Keratinocyte (primary cell): ENCODE measurements at regions not wholly inside any gene's neighbourhood (a gene's known extent, or its start where the extent isn't known, plus 50 kb on each side); places are given as distances from the start of the nearest gene placed in this dataset.
"Not testable (repeated sequence)": the region's sequence is repeated elsewhere in the genome, so short reads cannot be mapped to it uniquely, and the experiment has no call there.

Source experiments
- DNase-seq: peaks from one replicate; pipeline ENCODE4 v3.0.0-alpha.2; 2011; ENCODE audit warnings: low read depth, missing footprints, low spot score
- FAIRE-seq: peaks from 2 replicates; lab custom pipeline; 2011; peaks lifted over from hg19 to GRCh38; lab: Jason Lieb, UNC
- H2AFZ ChIP-seq: 2 replicates; pipeline ENCODE4 v1.6.0; 2012; ENCODE audit warnings: low read length, control low read depth, inconsistent platforms; ENCODE audit not compliant: control insufficient read depth
- H3K27ac ChIP-seq: 2 replicates; pipeline ENCODE4 v1.5.1; 2011; ENCODE audit warnings: low read length; ENCODE audit not compliant: control insufficient read depth, insufficient read depth
- H3K27me3 ChIP-seq: 3 replicates; pipeline ENCODE4 v1.6.0; 2011; ENCODE audit warnings: low read length; ENCODE audit not compliant: control insufficient read depth, insufficient read depth; ENCODE audit errors: extremely low read depth
- H3K36me3 ChIP-seq, 2 experiments: 2 replicates in 1 of 2; 3 replicates in 1 of 2; pipeline ENCODE4 v1.5.1; 2011; ENCODE audit warnings: low read length in 2 of 2, mild to moderate bottlenecking in 1 of 2; ENCODE audit not compliant: control insufficient read depth in 2 of 2, insufficient read depth in 2 of 2; ENCODE audit errors: extremely low read depth in 1 of 2
- H3K4me1 ChIP-seq: 3 replicates; pipeline ENCODE4 v1.5.1; 2011; ENCODE audit warnings: low read length; ENCODE audit not compliant: control insufficient read depth, insufficient read depth; ENCODE audit errors: extremely low read depth
- H3K4me2 ChIP-seq: 3 replicates; pipeline ENCODE4 v1.6.0; 2011; ENCODE audit warnings: low read depth, low read length; ENCODE audit not compliant: control insufficient read depth, insufficient read depth; ENCODE audit errors: extremely low read depth
- H3K4me3 ChIP-seq, 3 experiments: fragments of 200-600 bp in 1 of 3; sonication (generic) in 1 of 3; 2 replicates in 2 of 3; 3 replicates in 1 of 3; pipeline ENCODE4 v1.5.1; 2011 to 2016; ENCODE audit warnings: low read length in 3 of 3, mild to moderate bottlenecking in 3 of 3, control low read depth in 2 of 3, inconsistent platforms in 1 of 3, low read depth in 1 of 3, mixed read lengths in 1 of 3, mixed run types in 1 of 3, moderate library complexity in 1 of 3; ENCODE audit not compliant: control insufficient read depth in 2 of 3, insufficient read depth in 2 of 3; ENCODE audit errors: extremely low read depth in 1 of 3
- H3K79me2 ChIP-seq: 2 replicates; pipeline ENCODE4 v1.6.0; 2012; ENCODE audit warnings: low read length; ENCODE audit not compliant: control insufficient read depth, insufficient read depth
- H3K9ac ChIP-seq: 3 replicates; pipeline ENCODE4 v1.6.0; 2011; ENCODE audit warnings: low read length; ENCODE audit not compliant: control insufficient read depth, insufficient read depth; ENCODE audit errors: extremely low read depth
- H3K9me1 ChIP-seq: 3 replicates; pipeline ENCODE4 v1.6.0; 2011; ENCODE audit warnings: low read length; ENCODE audit not compliant: control insufficient read depth, insufficient read depth; ENCODE audit errors: extremely low read depth
- H3K9me3 ChIP-seq: 2 replicates; pipeline ENCODE4 v1.5.1; 2012; ENCODE audit warnings: low read depth, low read length; ENCODE audit not compliant: control insufficient read depth
- H4K20me1 ChIP-seq: 3 replicates; pipeline ENCODE4 v1.6.0; 2011; ENCODE audit warnings: low read length; ENCODE audit not compliant: control insufficient read depth, insufficient read depth; ENCODE audit errors: extremely low read depth
- EZH2 ChIP-seq: IDR thresholded peaks from one replicate; pipeline ENCODE4 v1.6.1; 2012; ENCODE audit warnings: inconsistent platforms, mild to moderate bottlenecking, low read length, moderate library complexity
- dilution Hi-C: fragments of 300-500 bp; cut with MboI; formaldehyde crosslinking; loops from one replicate; pipeline ENCODE4 v1.7.0; 2020; ENCODE audit warnings: low sequenced_read_pairs; ENCODE audit not compliant: extremely low pct_ligation_motif_present
- TF ChIP-seq, protein P1 (sequence below), 3 experiments: IDR thresholded peaks in 1 of 3; conservative IDR thresholded peaks in 1 of 3; optimal IDR thresholded peaks in 1 of 3; 2 replicates in 2 of 3; 3 replicates in 1 of 3; pipeline versions ENCODE3 to v1.5.1; 2011; ENCODE audit warnings: low read length in 3 of 3, mild to moderate bottlenecking in 3 of 3, moderate library complexity in 2 of 3, control low read depth in 1 of 3, inconsistent platforms in 1 of 3; ENCODE audit not compliant: insufficient read depth in 2 of 3; ENCODE audit errors: extremely low read depth in 1 of 3

DNA sequence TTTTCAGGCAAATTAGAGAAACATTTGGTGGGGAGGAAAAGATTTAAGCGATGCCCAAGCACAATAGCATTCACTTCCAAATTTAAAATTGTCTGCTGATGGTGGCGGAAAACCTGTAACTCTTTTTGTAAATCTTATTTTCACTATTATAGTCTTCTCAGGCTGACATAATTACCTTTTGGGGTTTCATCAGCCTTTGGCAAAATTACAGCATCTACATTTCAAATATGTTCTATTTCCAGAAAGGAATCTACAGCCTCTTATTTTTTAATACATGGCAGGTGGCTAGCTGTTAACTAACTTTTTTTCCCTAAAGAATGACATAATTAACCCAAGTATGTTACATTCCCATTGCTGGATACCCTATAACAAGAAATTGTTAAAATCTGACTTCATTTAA, 391.5 kb upstream of the CCDC54 start:
- DNase-seq (no peak), FAIRE-seq (no peak)
- H4K20me1 ChIP-seq: no peaks in the 10 kb centered on the region
- H3K9ac ChIP-seq: no peak overlapping the region
- no peak overlapping the region for H3K27ac ChIP-seq
- no peaks in the 10 kb centered on the region for H3K36me3 ChIP-seq
- no peaks in the 10 kb centered on the region for H3K79me2 ChIP-seq
- no peaks in the 10 kb centered on the region for H3K27me3 ChIP-seq
- no peaks in the 10 kb centered on the region for H3K9me1 ChIP-seq
- H3K4me1 ChIP-seq: no peaks in the 10 kb centered on the region
- dilution Hi-C loops: no loop called here
- no peak overlapping the region for H3K4me2 ChIP-seq
- no peak overlapping the region for H3K4me3 ChIP-seq
- H2AFZ ChIP-seq: no peak overlapping the region
- TF ChIP-seq EZH2: no peak
- TF ChIP-seq, protein P1, sequence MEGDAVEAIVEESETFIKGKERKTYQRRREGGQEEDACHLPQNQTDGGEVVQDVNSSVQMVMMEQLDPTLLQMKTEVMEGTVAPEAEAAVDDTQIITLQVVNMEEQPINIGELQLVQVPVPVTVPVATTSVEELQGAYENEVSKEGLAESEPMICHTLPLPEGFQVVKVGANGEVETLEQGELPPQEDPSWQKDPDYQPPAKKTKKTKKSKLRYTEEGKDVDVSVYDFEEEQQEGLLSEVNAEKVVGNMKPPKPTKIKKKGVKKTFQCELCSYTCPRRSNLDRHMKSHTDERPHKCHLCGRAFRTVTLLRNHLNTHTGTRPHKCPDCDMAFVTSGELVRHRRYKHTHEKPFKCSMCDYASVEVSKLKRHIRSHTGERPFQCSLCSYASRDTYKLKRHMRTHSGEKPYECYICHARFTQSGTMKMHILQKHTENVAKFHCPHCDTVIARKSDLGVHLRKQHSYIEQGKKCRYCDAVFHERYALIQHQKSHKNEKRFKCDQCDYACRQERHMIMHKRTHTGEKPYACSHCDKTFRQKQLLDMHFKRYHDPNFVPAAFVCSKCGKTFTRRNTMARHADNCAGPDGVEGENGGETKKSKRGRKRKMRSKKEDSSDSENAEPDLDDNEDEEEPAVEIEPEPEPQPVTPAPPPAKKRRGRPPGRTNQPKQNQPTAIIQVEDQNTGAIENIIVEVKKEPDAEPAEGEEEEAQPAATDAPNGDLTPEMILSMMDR (optimal IDR thresholded peaks at IDR 0.05 in 1 of 3, IDR thresholded peaks at IDR 0.05 in 1 of 3, conservative IDR thresholded peaks at IDR 0.05 in 1 of 3; ENCODE audit: extremely low read depth in 1 of 3, insufficient read depth in 2 of 3, low read length in 3 of 3): no peak
- no peaks in the 10 kb centered on the region for H3K9me3 ChIP-seq

DNA sequence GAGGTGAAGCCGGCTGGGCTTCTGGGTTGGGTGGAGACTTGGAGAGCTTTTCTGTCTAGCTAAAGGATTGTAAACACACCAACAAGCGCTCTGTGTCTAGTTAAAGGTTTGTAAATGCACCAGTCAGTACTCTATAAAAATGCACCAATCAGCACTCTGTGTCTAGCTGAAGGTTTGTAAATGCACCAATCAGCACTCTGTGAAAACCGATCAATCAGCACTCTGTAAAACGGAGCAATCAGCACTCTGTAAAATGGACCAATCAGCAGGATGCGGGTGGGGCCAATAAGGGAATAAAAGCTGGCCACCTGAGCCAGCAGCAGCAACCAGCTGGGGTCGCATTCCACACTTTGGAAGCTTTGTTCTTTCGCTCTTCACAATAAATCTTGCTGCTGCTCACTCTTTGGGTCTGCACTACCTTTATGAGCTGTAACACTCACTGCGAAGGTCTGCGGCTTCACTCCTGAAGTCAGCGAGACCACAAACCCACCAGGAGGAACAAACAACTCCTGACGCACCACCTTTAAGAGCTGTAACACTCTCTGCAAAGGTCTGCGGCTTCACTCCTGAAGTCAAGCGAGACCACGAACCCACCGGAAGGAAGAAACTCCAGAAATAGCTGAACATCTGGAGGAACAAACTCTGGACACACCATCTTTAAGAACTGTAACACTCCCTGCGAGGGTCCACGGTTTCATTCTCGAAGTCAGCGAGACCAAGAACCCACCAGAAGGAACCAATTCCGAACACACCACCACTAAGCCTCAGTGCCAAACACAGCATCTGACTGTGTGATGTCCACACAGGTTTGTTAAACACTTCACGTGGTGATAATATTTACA, 378.2 kb upstream of the CCDC54 start:
- H4K20me1 ChIP-seq, H3K79me2 ChIP-seq, H3K4me2 ChIP-seq, DNase-seq, FAIRE-seq, H3K9me3 ChIP-seq, H3K9ac ChIP-seq, dilution Hi-C loops, H3K9me1 ChIP-seq, H3K36me3 ChIP-seq, H3K27me3 ChIP-seq, H3K4me3 ChIP-seq, H3K4me1 ChIP-seq, H2AFZ ChIP-seq, H3K27ac ChIP-seq: not testable (repeated sequence)

DNA sequence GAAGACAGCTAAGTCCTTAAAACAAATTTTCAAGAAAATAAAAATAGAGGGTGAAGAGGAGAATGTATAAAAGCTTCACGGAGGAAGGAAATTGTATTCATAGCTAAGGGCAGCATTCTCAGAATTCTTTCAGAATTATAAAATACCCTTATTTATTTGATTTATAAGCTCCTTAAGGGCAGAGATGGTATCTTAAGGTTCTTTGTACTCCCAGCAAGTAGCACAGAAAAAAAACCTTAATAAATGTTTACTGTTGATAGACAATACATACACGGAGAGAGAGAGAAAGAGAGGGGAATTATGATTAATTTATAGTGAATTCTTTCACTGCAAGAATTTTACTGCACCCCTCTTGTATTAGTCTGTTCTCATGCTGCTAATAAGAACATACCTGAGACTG, 375.6 kb upstream of the CCDC54 start:
- no peak overlapping the region for H3K9ac ChIP-seq
- FAIRE-seq (no peak), DNase-seq (no peak)
- no peak overlapping the region for H3K27ac ChIP-seq
- H2AFZ ChIP-seq: no peak overlapping the region
- dilution Hi-C loops: no loop called here
- no peak overlapping the region for H3K4me3 ChIP-seq
- H3K4me1 ChIP-seq: no peaks in the 10 kb centered on the region
- no peaks in the 10 kb centered on the region for H4K20me1 ChIP-seq
- H3K36me3 ChIP-seq: no peaks in the 10 kb centered on the region
- no peaks in the 10 kb centered on the region for H3K9me3 ChIP-seq
- no peaks in the 10 kb centered on the region for H3K27me3 ChIP-seq
- no peaks in the 10 kb centered on the region for H3K79me2 ChIP-seq
- TF ChIP-seq EZH2: no peak
- TF ChIP-seq, protein P1 (optimal IDR thresholded peaks at IDR 0.05 in 1 of 3, IDR thresholded peaks at IDR 0.05 in 1 of 3, conservative IDR thresholded peaks at IDR 0.05 in 1 of 3; ENCODE audit: extremely low read depth in 1 of 3, insufficient read depth in 2 of 3, low read length in 3 of 3): no peak
- H3K9me1 ChIP-seq: no peaks in the 10 kb centered on the region
- H3K4me2 ChIP-seq: no peak overlapping the region

DNA sequence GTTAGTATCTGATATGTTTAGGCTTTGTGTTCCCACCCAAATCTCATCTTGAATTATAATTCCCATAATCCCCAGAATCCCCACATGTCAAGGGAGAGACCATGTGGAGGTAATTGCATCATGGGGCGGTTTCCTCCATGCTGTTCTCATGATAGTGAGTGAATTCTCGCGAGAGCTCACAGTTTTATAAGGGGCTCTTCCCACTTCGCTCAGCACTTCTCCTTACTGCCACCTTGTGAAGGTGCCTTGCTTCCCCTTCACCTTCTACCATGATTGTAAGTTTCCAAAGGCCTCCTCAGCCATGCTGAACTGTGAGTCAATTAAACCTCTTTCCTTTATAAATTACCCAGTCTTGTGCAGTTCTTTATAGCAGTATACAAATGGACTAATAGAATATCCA, 371.9 kb upstream of the CCDC54 start:
- H2AFZ ChIP-seq, H3K27me3 ChIP-seq, H3K9ac ChIP-seq, DNase-seq, H3K27ac ChIP-seq, H3K79me2 ChIP-seq, H3K36me3 ChIP-seq, H3K9me3 ChIP-seq, H3K4me2 ChIP-seq, dilution Hi-C loops, H3K4me3 ChIP-seq, FAIRE-seq, H4K20me1 ChIP-seq, H3K9me1 ChIP-seq, H3K4me1 ChIP-seq: not testable (repeated sequence)
